ENCODE measurements at regions not wholly inside any gene's neighbourhood (a gene's known extent, or its start where the extent isn't known, plus 50 kb on each side); places are given as distances from the start of the nearest gene placed in this dataset.

DNA sequence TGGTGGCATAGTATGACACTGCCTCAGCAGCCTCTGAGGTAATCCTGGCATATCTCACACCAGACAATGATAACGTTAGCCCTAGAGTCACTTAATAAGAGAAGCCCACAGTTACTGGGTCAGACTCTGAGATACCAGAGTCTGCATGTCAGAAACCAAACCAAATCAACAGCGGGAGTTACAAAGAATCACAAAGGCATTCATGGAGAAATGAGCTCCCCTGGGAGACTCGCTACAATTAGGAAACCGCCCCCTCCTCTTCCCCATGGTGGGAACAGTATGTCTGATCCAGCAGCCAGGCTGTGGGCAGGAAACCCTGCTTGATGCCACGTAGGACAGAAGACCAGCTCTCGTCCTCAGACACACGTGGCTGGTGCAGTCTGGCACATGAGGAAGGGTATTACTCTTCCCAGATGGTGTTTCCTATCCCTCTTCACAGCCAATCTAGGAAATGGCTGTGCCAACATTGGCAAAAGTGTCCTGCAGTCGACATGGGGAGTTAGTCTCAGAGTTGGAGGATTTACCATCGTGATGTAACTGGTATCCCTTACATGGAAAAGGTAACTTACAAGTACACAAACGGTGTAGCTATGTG is 485.4 kb downstream of the ZNF608 start:
- TF ChIP-seq CTCF (IDR thresholded peaks at IDR 0.05; ENCODE audit: control extremely low read depth in 1 of 3, insufficient read depth in 1 of 3, low read depth in 1 of 3, low read length in 3 of 3) (no peak), EZH2 (IDR thresholded peaks at IDR 0.05; ENCODE audit: low read depth, low read length, severe bottlenecking) (no peak), GABPA (IDR thresholded peaks at IDR 0.05; ENCODE audit: borderline replicate concordance, insufficient read depth, low read length) (no peak), BRCA1 (IDR thresholded peaks at IDR 0.05; ENCODE audit: low read depth, low read length) (no peak), JUN (IDR thresholded peaks at IDR 0.05; ENCODE audit: low read depth, low read length) (no peak), RXRA (IDR thresholded peaks at IDR 0.05; ENCODE audit: insufficient read depth, low read depth, low read length) (no peak)

Measured in H1 (cell line).